Spleen (tissue), 11 donors: ENCODE measurements at regions not wholly inside any gene's neighbourhood (a gene's known extent, or its start where the extent isn't known, plus 50 kb on each side); places are given as distances from the start of the nearest gene placed in this dataset.

Source experiments
- DNase-seq: peaks from one replicate; pipeline ENCODE4 v3.0.0-alpha.2; 2020
- H3K27ac ChIP-seq, 8 donors: fragments of 200-600 bp; sonication (generic) in 7 of 8; 1 replicate in 4 of 8; 2 replicates in 4 of 8; pipeline versions ENCODE4 v1.5.0 to v1.8.0; 2016 to 2021; ENCODE audit warnings: inconsistent platforms in 4 of 8, mild to moderate bottlenecking in 4 of 8, moderate library complexity in 1 of 8
- H3K27me3 ChIP-seq, 7 donors: fragments of 200-600 bp; sonication (generic) in 6 of 7; replicated peaks in 1 of 7; 1 replicate in 4 of 7; 2 replicates in 3 of 7; pipeline versions ENCODE4 v1.5.0 to v1.8.0; 2016 to 2021; ENCODE audit warnings: inconsistent platforms in 3 of 7, mild to moderate bottlenecking in 1 of 7
- H3K36me3 ChIP-seq, 6 donors: fragments of 200-600 bp; sonication (generic) in 5 of 6; 1 replicate in 4 of 6; 2 replicates in 2 of 6; pipeline versions ENCODE4 v1.5.0 to v1.8.0; 2016 to 2021; ENCODE audit warnings: inconsistent platforms in 2 of 6
- H3K4me1 ChIP-seq, 6 donors: fragments of 200-600 bp; sonication (generic) in 5 of 6; 1 replicate in 3 of 6; 2 replicates in 3 of 6; pipeline versions ENCODE4 v1.5.0 to v1.8.0; 2016 to 2021; ENCODE audit warnings: inconsistent platforms in 3 of 6
- H3K4me3 ChIP-seq, 8 donors: fragments of 200-600 bp; sonication (generic) in 7 of 8; 1 replicate in 4 of 8; 2 replicates in 4 of 8; pipeline versions ENCODE4 v1.5.0 to v1.8.0; 2016 to 2021; ENCODE audit warnings: inconsistent platforms in 4 of 8, mild to moderate bottlenecking in 4 of 8, moderate library complexity in 2 of 8
- H3K9me3 ChIP-seq, 8 donors: fragments of 200-600 bp; sonication (generic) in 7 of 8; 1 replicate in 4 of 8; 2 replicates in 4 of 8; pipeline versions ENCODE4 v1.5.0 to v1.8.0; 2016 to 2021; ENCODE audit warnings: inconsistent platforms in 4 of 8
- POLR2A ChIP-seq, 3 donors: fragments of 450-650 bp; IDR thresholded peaks; one replicate each; pipeline ENCODE4 v1.5.1; 2017; ENCODE audit warnings: antibody characterized with exemption in 3 of 3, mild to moderate bottlenecking in 1 of 3
- POLR2AphosphoS5 ChIP-seq, 3 donors: sonication (generic); formaldehyde crosslinking; IDR thresholded peaks; one replicate each; pipeline ENCODE4 v1.5.1; 2017; ENCODE audit warnings: antibody characterized with exemption in 3 of 3
- whole genome bisulfite sequencing, 5 donors: extraction: QIAGEN DNeasy Blood & Tissue Kit in 3 of 5; methylation state at CpG; one replicate each; pipeline versions ENCODE4 v1.1.5 to v1.1.7; 2013 to 2018; 5-methylcytosine and 5-hydroxymethylcytosine counted together
- intact Hi-C: fragments of 100-400 bp; cut with DNase I; formaldehyde crosslinking; loops from one replicate; pipeline ENCODE4 v1.15.0; 2023; ENCODE audit warnings: low total_unique reads
- TF ChIP-seq, protein P1 (sequence below), 11 experiments: fragments of 200-600 bp in 7 of 11; fragments of 450-650 bp in 4 of 11; sonication (generic) in 4 of 11; IDR thresholded peaks in 8 of 11; conservative IDR thresholded peaks in 3 of 11; 1 replicate in 7 of 11; 2 replicates in 4 of 11; pipeline versions ENCODE4 v1.4.0 to v1.8.0; 2016 to 2021; ENCODE audit warnings: antibody characterized with exemption in 11 of 11, inconsistent platforms in 4 of 11, mild to moderate bottlenecking in 1 of 11
- donor health status: healthy with polysubstance abuse.
- donor health status: DM: no; HTN: no; CAD: no; lungs with moderate emphysema.
- donor health status: DM: no; HTN: no; CAD: no.
- donor health status: Bipolar disorder and iron deficiency.
- donor health status: healthy.
- donor health status: DM: no; HTN: no; CAD: no.
- donor health status: DM: yes; HTN: yes; CAD: no.

DNA sequence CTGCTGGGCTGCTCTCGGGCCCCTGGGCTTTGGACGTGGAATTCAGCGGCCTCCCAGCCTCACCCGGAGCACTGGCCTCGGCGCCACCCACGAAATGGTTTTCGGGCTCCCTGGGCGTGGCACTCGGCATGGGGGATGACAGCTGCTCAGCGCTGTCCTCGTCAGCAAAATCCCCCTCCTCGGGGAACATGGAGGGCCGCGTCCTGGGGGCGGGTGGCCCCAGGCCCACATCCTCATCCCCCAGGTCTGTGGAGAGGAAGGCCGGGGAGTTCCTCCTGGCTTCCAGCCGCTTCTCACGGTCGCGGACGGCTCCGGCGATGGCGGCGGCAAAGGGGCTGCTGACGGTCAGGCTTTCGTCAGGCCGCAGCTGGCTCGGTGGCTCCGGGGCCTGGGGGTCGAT lies 88.4 kb downstream of the CTTN start:
- Histone ChIP-seq H3K27me3 (peaks cover 0 to 7% (median 0%) of the 10 kb centered on the region in 7 donors), H3K9me3 (peaks cover 0 to 23% (median 19%) of the 10 kb centered on the region in 8 donors), H3K36me3 (no peaks in the 10 kb centered on the region), H3K27ac (no peak overlapping the region), H3K4me3 (no peak overlapping the region), H3K4me1 (no peaks in the 10 kb centered on the region)
- 92 to 97% (median 95%) methylated on average over 6 to 32 of the region's 32 CpGs for WGBS, 5 donors
- intact Hi-C loops = no loop called here
- no peak for TF ChIP-seq POLR2AphosphoS5 (IDR thresholded peaks at IDR 0.05)
- no peak for DNase-seq

DNA sequence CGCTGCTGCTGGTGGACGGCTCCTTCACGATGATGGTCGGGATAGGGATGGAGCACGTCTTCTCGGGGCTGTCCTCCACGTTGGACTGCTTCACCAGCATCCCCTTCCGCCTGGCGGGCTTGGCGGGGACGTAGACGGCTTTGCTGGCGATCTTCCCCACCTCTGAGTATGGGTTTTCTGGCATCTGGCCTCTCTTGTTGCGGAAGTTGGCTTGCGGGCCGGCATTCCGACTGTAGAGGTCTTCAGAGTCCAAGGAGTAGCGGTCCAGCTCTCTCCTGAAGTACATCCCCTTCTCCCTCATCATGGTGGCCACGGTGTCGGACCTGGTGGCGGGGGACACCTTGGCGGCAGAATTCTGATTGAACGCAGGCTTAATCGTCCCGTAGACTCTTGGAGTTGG lies 88.8 kb downstream of the CTTN start:
- no peak for TF ChIP-seq POLR2A (IDR thresholded peaks at IDR 0.05)
- whole genome bisulfite sequencing, 5 donors = 92 to 95% (median 93%) methylated on average over 23 to 25 of the region's 25 CpGs
- intact Hi-C loops = no loop called here

DNA sequence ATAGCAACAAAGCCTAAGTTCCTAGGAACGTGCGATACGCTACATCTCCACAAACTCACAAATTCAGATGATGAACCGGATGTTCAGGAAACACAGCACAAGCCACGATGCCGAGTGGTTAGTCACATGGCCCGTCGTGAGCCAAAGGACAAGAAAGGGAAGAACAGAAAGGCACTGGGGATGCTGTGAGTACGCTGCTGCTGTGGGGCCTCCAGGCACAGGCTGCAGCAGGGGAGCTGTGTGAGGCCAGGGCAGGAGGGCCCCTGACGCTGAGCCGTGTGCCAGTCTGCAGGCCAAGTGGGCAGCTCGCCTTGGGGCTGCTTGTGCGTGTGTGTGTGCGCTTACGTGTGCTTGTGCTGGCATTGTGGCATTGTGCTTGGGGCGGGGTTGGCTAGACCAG lies 89.4 kb downstream of the CTTN start:
- H3K9me3 ChIP-seq = peaks cover 0 to 31% (median 25%) of the 10 kb centered on the region in 8 donors
- H3K4me1 ChIP-seq = no peaks in the 10 kb centered on the region
- peaks cover 0 to 4% (median 0%) of the 10 kb centered on the region in 7 donors for H3K27me3 ChIP-seq
- 49 to 66% (median 51%) methylated on average over 16 of the region's 16 CpGs for WGBS, 5 donors
- H3K36me3 ChIP-seq = no peaks in the 10 kb centered on the region
- intact Hi-C loops = no loop called here
- H3K4me3 ChIP-seq = no peak overlapping the region
- no peak for DNase-seq
- TF ChIP-seq POLR2AphosphoS5 (IDR thresholded peaks at IDR 0.05) (no peak), POLR2A (IDR thresholded peaks at IDR 0.05) (no peak)
- TF ChIP-seq, protein P1, sequence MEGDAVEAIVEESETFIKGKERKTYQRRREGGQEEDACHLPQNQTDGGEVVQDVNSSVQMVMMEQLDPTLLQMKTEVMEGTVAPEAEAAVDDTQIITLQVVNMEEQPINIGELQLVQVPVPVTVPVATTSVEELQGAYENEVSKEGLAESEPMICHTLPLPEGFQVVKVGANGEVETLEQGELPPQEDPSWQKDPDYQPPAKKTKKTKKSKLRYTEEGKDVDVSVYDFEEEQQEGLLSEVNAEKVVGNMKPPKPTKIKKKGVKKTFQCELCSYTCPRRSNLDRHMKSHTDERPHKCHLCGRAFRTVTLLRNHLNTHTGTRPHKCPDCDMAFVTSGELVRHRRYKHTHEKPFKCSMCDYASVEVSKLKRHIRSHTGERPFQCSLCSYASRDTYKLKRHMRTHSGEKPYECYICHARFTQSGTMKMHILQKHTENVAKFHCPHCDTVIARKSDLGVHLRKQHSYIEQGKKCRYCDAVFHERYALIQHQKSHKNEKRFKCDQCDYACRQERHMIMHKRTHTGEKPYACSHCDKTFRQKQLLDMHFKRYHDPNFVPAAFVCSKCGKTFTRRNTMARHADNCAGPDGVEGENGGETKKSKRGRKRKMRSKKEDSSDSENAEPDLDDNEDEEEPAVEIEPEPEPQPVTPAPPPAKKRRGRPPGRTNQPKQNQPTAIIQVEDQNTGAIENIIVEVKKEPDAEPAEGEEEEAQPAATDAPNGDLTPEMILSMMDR (IDR thresholded peaks at IDR 0.05 in 8 of 11, conservative IDR thresholded peaks at IDR 0.05 in 3 of 11) = no peak
- H3K27ac ChIP-seq = no peak overlapping the region

More for the DNA sequence above, 88.8 kb downstream of the CTTN start:
- no peaks in the 10 kb centered on the region for H3K4me1 ChIP-seq
- H3K36me3 ChIP-seq = no peaks in the 10 kb centered on the region
- DNase-seq = no peak
- H3K27ac ChIP-seq = no peak overlapping the region
- H3K4me3 ChIP-seq = no peak overlapping the region
- peaks cover 0 to 7% (median 0%) of the 10 kb centered on the region in 7 donors for H3K27me3 ChIP-seq
- peaks cover 0 to 27% (median 23%) of the 10 kb centered on the region in 8 donors for H3K9me3 ChIP-seq

DNA sequence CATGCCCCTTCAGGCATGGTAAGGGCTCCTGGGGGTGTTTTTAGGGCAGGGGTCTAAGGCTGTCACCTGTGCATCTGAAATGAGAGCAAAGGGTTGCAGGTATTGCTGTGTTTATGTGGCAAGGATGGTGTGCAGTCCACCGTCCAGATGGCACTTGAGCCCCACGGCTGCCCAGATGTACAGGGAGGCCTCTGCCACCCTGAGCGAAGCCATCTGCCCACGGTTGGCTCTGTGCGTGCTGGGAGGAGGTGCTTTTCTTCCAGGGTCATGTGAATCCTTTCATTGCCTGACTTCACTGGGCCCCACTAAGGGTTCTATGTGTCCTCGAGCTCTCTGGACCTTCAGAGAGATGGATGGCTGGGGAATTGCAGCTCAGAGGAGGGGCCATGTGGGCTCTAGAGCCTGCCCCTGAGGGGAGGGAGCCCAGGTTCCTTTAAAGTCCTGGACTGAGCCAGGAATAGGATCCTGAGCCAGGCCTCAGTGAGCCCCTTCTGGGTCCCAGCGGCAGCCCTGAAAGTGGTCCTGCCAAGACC lies 89.9 kb downstream of the CTTN start:
- intact Hi-C loops = no loop called here

DNA sequence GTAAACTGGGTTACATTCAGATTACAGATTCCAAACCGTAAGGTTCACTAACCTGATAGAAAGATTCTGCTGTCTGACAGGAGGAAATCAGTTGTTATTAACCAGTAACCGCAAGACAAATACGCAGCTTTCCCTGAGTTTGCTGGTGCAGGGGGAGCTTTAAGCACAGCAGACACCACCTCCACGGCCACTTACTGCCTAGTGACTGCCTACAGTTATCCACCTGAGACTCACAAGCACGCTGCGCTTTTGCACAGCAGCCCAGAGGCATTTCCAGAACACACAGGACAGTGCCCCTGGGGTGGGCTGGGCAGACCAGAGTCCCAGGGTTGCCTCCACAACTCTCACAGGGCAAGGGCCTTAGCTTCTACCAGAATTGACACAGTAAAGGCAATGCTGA lies 90.9 kb downstream of the CTTN start:
- Histone ChIP-seq H3K9me3 (peaks cover 0 to 31% (median 25%) of the 10 kb centered on the region in 8 donors), H3K27me3 (no peaks in the 10 kb centered on the region), H3K36me3 (no peaks in the 10 kb centered on the region), H3K27ac (no peak overlapping the region), H3K4me1 (no peaks in the 10 kb centered on the region), H3K4me3 (no peak overlapping the region)
- WGBS, 5 donors = 90 to 97% (median 94%) methylated on average over 6 of the region's 6 CpGs
- intact Hi-C loops = no loop called here
- TF ChIP-seq POLR2AphosphoS5 (IDR thresholded peaks at IDR 0.05) (no peak), POLR2A (IDR thresholded peaks at IDR 0.05) (no peak)
- TF ChIP-seq, protein P1 (IDR thresholded peaks at IDR 0.05 in 8 of 11, conservative IDR thresholded peaks at IDR 0.05 in 3 of 11) = no peak
- peak; percentile 13 for DNase-seq

More for the DNA sequence above, 89.9 kb downstream of the CTTN start:
- Histone ChIP-seq H3K27me3 (no peaks in the 10 kb centered on the region), H3K4me1 (no peaks in the 10 kb centered on the region), H3K27ac (no peak overlapping the region), H3K9me3 (peaks cover 0 to 31% (median 25%) of the 10 kb centered on the region in 8 donors), H3K4me3 (no peak overlapping the region), H3K36me3 (no peaks in the 10 kb centered on the region)
- WGBS, 5 donors = 66 to 82% (median 78%) methylated on average over 5 to 7 of the region's 7 CpGs
- DNase-seq = peak; percentile 31
- TF ChIP-seq POLR2A (IDR thresholded peaks at IDR 0.05) = no peak
- TF ChIP-seq, protein P1 (IDR thresholded peaks at IDR 0.05 in 8 of 11, conservative IDR thresholded peaks at IDR 0.05 in 3 of 11) = no peak
- no peak for TF ChIP-seq POLR2AphosphoS5 (IDR thresholded peaks at IDR 0.05)
